ENCODE measurements at regions not wholly inside any gene's neighbourhood (a gene's known extent, or its start where the extent isn't known, plus 50 kb on each side); places are given as distances from the start of the nearest gene placed in this dataset.

DNA sequence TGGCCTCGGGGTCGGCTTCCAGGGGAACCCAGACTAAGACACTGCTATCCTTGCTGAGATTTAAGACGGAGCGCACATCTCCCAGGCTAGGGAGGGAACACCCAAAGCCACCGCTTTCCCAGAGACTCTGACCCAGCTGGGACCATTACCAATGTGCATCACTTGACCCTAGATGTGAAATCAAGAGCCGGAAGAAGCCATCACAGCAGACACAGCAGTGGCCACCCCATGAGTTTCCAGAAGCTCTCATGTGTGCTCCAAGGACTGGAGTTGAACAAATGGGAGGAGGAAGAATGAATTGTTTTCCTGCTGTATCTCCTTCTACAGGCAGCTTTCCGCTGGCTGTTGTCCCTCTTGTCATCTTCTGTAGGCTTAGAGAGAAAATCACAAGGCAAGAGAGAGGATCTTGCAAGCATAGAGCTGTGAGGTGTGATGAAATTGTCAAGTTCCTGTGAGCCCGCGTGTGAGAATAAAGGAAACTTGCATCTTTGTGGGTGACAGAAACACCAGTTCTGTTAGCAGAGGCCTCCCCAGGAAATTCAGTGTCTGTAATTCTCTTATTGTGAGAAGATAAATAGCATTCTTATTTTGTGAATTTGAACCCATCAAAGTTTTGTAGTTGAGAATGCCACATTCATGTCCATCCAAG, 711.8 kb downstream of the UQCRFS1 start:
- no peak overlapping the region for H3K4me3 ChIP-seq (ENCODE audit: low read depth, low read length)
- no peak for DNase-seq (ENCODE audit: low read depth)
- TF ChIP-seq, protein P1, sequence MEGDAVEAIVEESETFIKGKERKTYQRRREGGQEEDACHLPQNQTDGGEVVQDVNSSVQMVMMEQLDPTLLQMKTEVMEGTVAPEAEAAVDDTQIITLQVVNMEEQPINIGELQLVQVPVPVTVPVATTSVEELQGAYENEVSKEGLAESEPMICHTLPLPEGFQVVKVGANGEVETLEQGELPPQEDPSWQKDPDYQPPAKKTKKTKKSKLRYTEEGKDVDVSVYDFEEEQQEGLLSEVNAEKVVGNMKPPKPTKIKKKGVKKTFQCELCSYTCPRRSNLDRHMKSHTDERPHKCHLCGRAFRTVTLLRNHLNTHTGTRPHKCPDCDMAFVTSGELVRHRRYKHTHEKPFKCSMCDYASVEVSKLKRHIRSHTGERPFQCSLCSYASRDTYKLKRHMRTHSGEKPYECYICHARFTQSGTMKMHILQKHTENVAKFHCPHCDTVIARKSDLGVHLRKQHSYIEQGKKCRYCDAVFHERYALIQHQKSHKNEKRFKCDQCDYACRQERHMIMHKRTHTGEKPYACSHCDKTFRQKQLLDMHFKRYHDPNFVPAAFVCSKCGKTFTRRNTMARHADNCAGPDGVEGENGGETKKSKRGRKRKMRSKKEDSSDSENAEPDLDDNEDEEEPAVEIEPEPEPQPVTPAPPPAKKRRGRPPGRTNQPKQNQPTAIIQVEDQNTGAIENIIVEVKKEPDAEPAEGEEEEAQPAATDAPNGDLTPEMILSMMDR (IDR thresholded peaks at IDR 0.05; ENCODE audit: low read depth, low read length): no peak
- TF ChIP-seq MYC (IDR thresholded peaks at IDR 0.05; ENCODE audit: low read depth, low read length) (no peak), MAX (IDR thresholded peaks at IDR 0.05; ENCODE audit: low read depth, low read length) (no peak), POLR2A (IDR thresholded peaks at IDR 0.05; ENCODE audit: extremely low read depth, insufficient read length) (no peak)

DNA sequence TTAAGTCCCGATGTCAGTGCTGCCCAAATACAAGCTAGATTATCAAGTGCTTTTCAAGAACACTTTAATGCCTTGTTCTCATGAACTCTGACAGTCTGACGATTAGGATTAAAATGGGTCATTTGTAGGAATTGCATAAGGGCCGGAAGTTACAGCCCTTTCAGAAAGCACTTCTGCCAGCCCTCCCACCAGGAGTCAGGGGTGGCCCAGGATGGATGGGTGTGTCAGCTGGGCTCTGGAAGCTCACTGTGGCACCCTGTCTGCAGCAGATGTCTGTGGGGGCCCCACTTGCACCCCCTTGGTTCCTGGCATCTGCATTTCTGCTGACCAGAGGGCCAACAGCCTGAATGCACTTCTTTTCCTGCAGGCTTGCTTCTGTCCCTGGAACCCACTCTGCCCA, 712.7 kb downstream of the UQCRFS1 start:
- TF ChIP-seq, protein P1 (IDR thresholded peaks at IDR 0.05; ENCODE audit: low read depth, low read length): no peak
- TF ChIP-seq MAX (IDR thresholded peaks at IDR 0.05; ENCODE audit: low read depth, low read length): no peak
- TF ChIP-seq POLR2A (IDR thresholded peaks at IDR 0.05; ENCODE audit: extremely low read depth, insufficient read length): no peak
- TF ChIP-seq MYC (IDR thresholded peaks at IDR 0.05; ENCODE audit: low read depth, low read length): no peak
- DNase-seq (ENCODE audit: low read depth): no peak
- no peak overlapping the region for H3K4me3 ChIP-seq (ENCODE audit: low read depth, low read length)

- no peak for TF ChIP-seq POLR2A (IDR thresholded peaks at IDR 0.05; ENCODE audit: extremely low read depth, insufficient read length)
- TF ChIP-seq MYC (IDR thresholded peaks at IDR 0.05; ENCODE audit: low read depth, low read length): no peak
- TF ChIP-seq, protein P1 (IDR thresholded peaks at IDR 0.05; ENCODE audit: low read depth, low read length): no peak
- no peak for TF ChIP-seq MAX (IDR thresholded peaks at IDR 0.05; ENCODE audit: low read depth, low read length)
- no peak overlapping the region for H3K4me3 ChIP-seq (ENCODE audit: low read depth, low read length)
- DNase-seq (ENCODE audit: low read depth): no peak
Measured at GRCh38 chr19:28498404-28498976, 714.5 kb downstream of the UQCRFS1 start.

DNA sequence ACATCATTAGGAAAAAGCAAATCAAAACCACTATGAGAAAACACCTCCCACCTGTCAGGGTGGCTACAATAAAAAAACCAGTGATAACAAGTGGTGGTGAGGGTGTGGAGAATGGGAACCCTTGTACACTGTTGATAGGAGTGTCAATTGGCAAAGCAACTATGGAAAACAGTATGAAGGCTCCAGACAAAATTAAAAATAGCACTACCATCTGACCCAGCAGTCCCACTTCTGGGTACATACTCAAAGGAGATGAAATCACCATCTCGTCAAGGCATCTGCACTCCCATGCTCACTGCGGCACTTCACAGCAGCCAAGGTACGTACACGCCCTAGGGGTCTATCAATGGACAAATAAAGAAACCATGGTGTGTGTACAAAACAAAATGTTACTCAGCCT, 715.1 kb downstream of the UQCRFS1 start:
- TF ChIP-seq POLR2A (IDR thresholded peaks at IDR 0.05; ENCODE audit: extremely low read depth, insufficient read length) (no peak), MYC (IDR thresholded peaks at IDR 0.05; ENCODE audit: low read depth, low read length) (no peak), MAX (IDR thresholded peaks at IDR 0.05; ENCODE audit: low read depth, low read length) (no peak)
- TF ChIP-seq, protein P1 (IDR thresholded peaks at IDR 0.05; ENCODE audit: low read depth, low read length): no peak
- H3K4me3 ChIP-seq (ENCODE audit: low read depth, low read length): no peak overlapping the region
- no peak for DNase-seq (ENCODE audit: low read depth)

DNA sequence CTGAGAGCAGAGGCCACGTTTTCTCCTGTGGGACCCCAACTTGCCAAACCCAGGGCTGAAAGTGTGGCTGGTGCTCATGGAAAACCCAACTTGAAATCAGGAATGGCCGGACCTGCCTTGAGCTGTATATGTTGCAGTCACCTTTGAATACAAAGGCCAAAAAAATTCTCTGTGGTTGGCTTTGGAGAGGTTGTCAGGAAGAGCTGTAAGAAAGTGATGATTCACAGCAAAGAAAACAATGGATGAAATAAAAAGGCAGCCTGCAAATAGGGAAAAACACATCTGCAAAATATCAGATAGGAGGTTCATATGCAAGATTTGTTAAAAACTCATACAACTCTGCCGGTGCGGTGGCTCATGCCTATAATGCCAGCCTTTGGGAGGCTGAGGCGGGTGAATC, 715.8 kb downstream of the UQCRFS1 start:
- DNase-seq (ENCODE audit: low read depth): no peak
- no peak overlapping the region for H3K4me3 ChIP-seq (ENCODE audit: low read depth, low read length)
- TF ChIP-seq MAX (IDR thresholded peaks at IDR 0.05; ENCODE audit: low read depth, low read length) (no peak), MYC (IDR thresholded peaks at IDR 0.05; ENCODE audit: low read depth, low read length) (no peak), POLR2A (IDR thresholded peaks at IDR 0.05; ENCODE audit: extremely low read depth, insufficient read length) (no peak)
- TF ChIP-seq, protein P1 (IDR thresholded peaks at IDR 0.05; ENCODE audit: low read depth, low read length): no peak
